ENCODE measurements at regions not wholly inside any gene's neighbourhood (a gene's known extent, or its start where the extent isn't known, plus 50 kb on each side); places are given as distances from the start of the nearest gene placed in this dataset.

DNA sequence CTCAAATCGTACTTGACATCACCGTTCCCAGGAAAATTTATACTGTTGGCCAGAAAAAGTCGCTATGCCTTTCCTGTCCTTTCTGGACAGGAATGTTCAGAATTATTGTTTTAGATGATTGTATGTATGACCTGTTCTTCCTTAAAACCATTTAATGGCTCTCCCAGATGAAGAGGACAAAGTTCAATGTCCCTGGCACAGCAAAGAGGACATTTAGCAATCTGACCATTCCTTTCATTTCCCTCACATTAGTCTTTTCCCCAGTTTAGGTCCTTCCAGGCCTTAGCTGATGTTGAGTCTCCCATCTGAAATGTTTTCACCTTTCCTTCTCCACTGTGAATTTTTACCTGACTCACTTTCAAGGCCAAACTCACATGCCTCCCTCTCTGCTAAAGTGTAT, 938.9 kb downstream of the CDH11 start:
- no peak overlapping the region for H3K4me3 ChIP-seq (ENCODE audit: low read depth, low read length)
- TF ChIP-seq MYC (IDR thresholded peaks at IDR 0.05; ENCODE audit: low read depth, low read length) (no peak), POLR2A (IDR thresholded peaks at IDR 0.05; ENCODE audit: extremely low read depth, insufficient read length) (no peak), CTCF (IDR thresholded peaks at IDR 0.05; ENCODE audit: low read depth, low read length) (no peak), MAX (IDR thresholded peaks at IDR 0.05; ENCODE audit: low read depth, low read length) (no peak)
- DNase-seq (ENCODE audit: low read depth), result no peak

- TF ChIP-seq CTCF (IDR thresholded peaks at IDR 0.05; ENCODE audit: low read depth, low read length), result no peak
- TF ChIP-seq MAX (IDR thresholded peaks at IDR 0.05; ENCODE audit: low read depth, low read length), result no peak
- DNase-seq (ENCODE audit: low read depth), result no peak
- no peak overlapping the region for H3K4me3 ChIP-seq (ENCODE audit: low read depth, low read length)
These were observed 940.5 kb downstream of the CDH11 start for GRCh38 chr16:64181271-64181925.

DNA sequence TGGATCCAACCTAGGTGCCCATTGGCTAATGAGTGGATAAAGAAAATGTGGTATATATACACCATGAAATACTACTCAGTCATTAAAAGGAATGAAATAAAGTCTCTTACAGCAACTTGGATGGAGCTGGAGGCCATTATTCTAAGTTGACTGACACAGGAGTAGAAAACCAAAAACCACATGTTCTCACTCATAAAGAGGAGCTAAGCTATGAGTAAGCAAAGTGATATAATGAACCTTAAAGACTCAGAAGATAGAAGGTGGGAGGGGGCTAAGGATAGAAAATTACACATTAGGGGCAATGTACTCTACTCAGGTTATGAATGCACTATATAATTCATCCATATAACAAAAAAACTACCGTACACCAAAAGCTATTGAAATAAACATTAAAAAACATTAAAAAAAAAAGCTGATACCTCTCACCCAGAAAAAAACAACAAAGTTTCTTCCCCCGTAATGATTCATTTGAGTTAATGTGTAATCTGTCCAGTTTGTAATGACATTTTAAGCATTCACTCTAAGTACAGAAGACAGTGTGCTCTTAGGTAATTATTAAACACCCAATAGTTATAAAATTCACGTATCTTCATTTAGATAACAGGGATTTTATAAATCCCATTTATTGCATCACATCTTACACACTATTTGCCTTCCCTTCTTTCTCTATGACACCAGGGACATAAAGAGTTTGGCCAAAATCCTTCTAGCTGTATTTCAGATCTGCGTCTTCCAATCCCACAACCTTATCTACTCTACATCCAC, 941.5 kb downstream of the CDH11 start:
- no peak for DNase-seq (ENCODE audit: low read depth)
- H3K4me3 ChIP-seq (ENCODE audit: low read depth, low read length), result no peak overlapping the region
- TF ChIP-seq POLR2A (IDR thresholded peaks at IDR 0.05; ENCODE audit: extremely low read depth, insufficient read length), result no peak
- TF ChIP-seq MAX (IDR thresholded peaks at IDR 0.05; ENCODE audit: low read depth, low read length), result no peak
- TF ChIP-seq CTCF (IDR thresholded peaks at IDR 0.05; ENCODE audit: low read depth, low read length), result no peak
- TF ChIP-seq MYC (IDR thresholded peaks at IDR 0.05; ENCODE audit: low read depth, low read length), result no peak

DNA sequence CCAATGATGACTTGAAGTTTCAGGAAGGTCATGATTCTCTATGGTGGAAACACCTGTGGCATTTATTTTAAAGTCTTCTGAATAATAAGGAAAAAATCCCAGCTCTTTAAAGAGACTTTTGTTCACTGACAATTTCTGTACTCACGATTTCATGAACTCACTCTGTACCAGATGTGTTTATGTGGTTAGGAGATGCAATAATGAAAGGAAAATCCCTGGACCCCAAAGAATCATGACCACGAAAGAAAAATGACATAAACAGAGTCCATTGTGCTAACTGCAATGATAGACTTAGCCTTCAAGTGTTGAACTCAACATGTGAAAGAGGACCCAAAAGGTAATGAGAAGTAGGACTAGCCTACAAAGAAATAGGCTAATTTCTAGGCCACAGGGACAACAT, 947.5 kb downstream of the CDH11 start:
- TF ChIP-seq MAX (IDR thresholded peaks at IDR 0.05; ENCODE audit: low read depth, low read length) (no peak), MYC (IDR thresholded peaks at IDR 0.05; ENCODE audit: low read depth, low read length) (no peak), POLR2A (IDR thresholded peaks at IDR 0.05; ENCODE audit: extremely low read depth, insufficient read length) (no peak), CTCF (IDR thresholded peaks at IDR 0.05; ENCODE audit: low read depth, low read length) (no peak)
- no peak overlapping the region for H3K4me3 ChIP-seq (ENCODE audit: low read depth, low read length)
- no peak for DNase-seq (ENCODE audit: low read depth)

DNA sequence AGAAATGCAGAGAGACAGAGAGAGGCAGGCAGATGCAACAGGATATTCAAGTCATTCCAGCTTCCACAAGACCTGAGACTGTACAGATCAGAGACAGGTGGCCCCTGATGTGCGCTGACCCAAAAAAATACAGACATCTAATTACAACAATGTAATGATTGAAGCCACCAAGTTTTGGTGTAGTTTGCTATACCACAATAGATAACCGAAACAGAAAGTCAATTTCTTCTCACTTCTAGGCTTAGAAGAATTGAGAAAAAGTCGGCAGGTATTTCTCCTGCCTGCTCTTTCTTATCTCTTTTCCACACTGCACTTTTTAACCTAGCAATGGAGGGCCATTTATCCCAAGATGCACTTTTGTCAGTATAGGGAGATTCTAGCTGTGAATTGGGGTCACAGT, 949.2 kb downstream of the CDH11 start:
- no peak overlapping the region for H3K4me3 ChIP-seq (ENCODE audit: low read depth, low read length)
- no peak for TF ChIP-seq CTCF (IDR thresholded peaks at IDR 0.05; ENCODE audit: low read depth, low read length)
- TF ChIP-seq MYC (IDR thresholded peaks at IDR 0.05; ENCODE audit: low read depth, low read length), result no peak
- TF ChIP-seq POLR2A (IDR thresholded peaks at IDR 0.05; ENCODE audit: extremely low read depth, insufficient read length), result no peak
- TF ChIP-seq MAX (IDR thresholded peaks at IDR 0.05; ENCODE audit: low read depth, low read length), result no peak
- DNase-seq (ENCODE audit: low read depth), result no peak
